GM18498 (cell line): ENCODE measurements at regions not wholly inside any gene's neighbourhood (a gene's known extent, or its start where the extent isn't known, plus 50 kb on each side); places are given as distances from the start of the nearest gene placed in this dataset.

Experiments used
- ATAC-seq: cut with Tn5 transposase; IDR thresholded peaks from one replicate; pipeline ENCODE4 v1.9.1; 2021; ENCODE audit warnings: mild to moderate bottlenecking, moderate library complexity; ENCODE audit not compliant: unreplicated experiment

GRCh38 chr1:13878021-13878420 lies 178.0 kb downstream of the PRDM2 start:
- ATAC-seq = no peak

- ATAC-seq = no peak
Measured at GRCh38 chr1:13878451-13878850, 178.5 kb downstream of the PRDM2 start.

DNA sequence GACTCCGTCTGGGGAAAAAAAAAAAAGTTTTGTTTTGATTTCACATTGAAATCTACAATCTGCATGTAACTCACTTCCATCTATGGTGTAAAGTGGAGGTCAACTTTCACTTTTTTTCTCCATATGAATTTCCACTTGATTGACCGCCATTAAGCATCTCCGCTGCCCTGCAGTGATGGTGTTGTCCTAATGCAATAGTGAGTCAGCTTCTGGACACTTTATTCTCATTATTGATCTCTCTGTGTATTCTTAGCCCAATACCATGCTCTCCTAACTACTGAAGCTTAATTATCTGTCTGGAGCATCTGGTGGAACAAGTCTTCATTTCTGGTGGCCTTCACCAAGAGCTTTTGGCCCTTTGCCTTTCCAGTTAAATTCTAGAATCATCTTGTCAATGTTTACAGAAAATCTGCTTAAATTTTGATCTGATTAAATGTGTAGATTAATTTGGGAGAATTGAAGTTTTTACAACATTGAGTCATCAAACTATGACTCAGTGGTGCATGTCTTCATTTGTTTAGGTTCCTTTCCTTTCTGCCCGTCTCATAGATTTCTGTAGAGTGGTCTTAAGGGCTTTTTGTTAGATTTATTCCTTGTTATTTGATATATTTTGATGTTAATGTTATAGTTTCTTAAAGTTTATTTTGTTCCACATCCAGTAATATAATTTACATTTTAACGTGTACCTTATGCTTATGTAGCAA lies 181.5 kb downstream of the PRDM2 start:
- ATAC-seq = no peak

DNA sequence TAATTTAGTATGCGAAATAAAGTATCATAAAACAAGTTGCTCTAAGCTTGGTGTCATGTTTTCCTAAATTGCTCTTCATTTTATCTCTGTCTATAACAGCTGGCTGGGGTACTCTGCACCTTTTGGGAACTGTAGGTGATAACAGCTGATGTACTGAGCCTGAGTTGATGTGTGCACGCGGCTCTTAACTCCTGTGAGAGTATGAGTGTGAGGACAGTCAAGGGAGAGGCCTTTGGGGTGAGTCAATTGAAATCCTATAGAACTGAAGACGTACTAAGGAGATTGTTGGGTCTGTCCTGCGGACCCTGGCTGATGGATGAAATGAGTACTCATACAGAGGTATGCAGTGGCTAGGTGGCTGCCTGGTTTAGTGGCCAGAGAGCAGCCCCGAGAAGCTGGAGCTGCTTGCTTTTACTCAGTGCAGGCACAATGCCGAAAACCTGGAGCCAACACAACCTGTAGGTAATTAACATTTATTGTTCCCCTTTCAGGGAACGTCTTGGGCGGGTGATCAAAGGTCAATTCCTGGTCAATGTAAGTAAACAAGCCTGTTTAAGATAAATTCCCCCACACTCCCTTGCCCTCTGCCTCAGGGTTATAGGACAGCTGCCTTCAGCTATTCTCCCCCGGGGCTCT lies 188.5 kb downstream of the PRDM2 start:
- ATAC-seq = no peak

DNA sequence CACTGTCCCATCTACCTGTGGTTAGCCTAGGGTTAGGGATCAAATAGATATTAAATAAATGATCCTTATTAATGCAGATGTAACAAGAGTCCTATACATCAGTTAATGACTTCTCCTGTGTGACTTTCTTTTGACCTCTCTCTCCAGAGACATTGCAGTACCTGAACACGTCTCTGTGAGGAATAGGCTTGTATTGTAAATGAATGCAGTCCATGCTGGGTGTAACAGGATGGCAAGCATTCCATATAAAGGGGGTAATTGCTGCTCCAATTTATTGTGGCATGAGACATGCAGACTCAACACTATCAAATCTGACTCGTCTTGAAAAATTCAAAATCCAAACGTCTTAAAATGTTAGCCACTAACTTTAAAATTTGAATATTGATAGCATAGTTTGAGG lies 189.5 kb downstream of the PRDM2 start:
- no peak for ATAC-seq

DNA sequence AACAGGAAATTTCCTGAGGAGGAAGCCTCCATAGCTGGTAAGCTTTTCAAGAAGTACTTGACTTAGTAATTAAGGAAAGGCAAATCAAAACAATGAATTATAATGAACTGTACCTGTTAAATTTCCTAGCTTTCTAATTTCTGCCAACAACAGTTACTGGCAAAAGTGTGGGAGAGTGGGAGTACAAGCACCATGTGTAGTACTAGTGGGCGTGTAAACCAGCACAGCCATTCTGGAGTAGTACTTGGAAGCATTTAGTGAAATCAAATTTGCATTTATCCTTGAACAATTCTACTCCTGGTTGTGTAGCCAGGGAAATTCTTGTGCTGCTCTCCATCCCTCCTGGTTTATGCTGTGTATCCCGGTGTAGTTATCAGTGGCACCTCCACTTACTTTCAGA lies 190.8 kb downstream of the PRDM2 start:
- ATAC-seq = no peak

GRCh38 chr1:13892198-13892597 lies 192.2 kb downstream of the PRDM2 start:
- ATAC-seq = no peak

DNA sequence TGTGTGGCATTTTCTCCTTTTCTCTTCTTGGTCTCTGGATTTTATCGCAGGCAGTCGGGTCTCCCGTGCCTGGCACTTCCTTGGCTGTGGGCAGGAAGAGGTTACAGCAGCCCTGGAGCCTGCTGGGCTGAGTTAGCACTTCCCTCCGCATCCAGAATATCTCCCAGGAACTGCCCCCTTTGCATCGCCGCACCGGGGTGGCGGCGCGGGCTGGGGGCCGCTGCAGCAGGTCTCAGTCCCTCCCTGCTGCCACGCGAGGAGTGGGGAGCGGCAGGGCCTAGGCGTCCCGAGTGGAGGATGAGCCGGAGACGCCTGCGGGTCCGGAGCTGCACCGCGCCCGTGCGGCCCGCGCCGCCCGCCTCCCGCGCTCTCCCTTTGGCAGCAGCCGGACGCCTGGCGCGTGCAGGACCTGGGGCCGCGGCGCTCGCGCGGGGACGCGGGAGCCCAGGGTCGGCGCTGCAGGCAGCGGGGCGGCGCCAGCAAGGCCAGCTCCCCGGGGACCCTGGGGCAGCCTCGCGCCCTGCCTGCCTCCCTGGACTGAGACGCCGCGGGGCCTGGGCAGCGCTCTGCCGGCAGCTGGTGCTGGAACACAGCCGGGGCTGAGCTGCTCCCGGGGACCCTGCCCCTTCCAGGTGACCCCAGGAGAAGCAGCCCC lies 192.8 kb downstream of the PRDM2 start:
- no peak for ATAC-seq

GRCh38 chr1:13893409-13893821 lies 193.4 kb downstream of the PRDM2 start:
- no peak for ATAC-seq

- no peak for ATAC-seq
Measured at GRCh38 chr1:13896932-13897331, 196.9 kb downstream of the PRDM2 start.

- no peak for ATAC-seq
Measured at GRCh38 chr1:13898406-13898805, 198.4 kb downstream of the PRDM2 start.

GRCh38 chr1:13899856-13900255 lies 199.9 kb downstream of the PRDM2 start:
- no peak for ATAC-seq

DNA sequence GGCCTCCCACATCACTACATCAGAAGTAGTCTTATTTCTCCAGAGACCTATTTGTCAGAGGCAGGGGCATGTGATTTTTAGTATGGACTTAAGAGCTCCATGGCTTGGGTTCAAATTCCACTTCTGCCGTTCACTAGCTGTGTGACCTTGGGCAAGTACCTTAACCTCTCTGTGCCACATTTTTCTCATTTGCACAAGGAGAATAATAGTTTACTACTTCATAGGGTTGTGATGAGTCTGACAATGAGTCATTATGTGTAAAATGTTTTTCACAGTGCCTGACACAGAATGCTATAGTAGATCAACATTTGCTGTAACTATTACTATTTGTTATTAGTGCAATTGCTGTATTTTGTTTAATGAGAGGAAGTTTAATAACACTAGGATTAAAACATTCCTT lies 200.6 kb downstream of the PRDM2 start:
- no peak for ATAC-seq

DNA sequence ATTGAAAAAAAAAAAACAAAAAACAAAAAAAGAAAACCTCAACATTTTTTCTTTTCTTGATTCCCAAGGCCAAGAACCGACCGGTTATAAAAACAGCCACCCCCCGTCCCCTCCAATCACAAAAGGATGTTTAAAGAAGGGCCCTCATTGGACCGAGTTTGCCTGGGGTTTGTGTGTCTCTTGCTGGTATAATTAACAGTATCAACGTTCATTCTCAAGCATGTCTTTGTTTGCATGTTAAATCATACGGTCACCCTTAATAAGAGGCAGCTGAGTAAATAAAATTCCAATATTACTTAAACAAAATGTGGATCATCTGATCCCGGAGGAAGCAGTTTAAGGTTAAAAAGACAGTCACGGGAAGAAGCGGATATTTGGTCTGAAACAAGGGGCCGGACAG lies 201.1 kb downstream of the PRDM2 start:
- no peak for ATAC-seq

- ATAC-seq = no peak
Measured at GRCh38 chr1:13901597-13901996, 201.6 kb downstream of the PRDM2 start.

DNA sequence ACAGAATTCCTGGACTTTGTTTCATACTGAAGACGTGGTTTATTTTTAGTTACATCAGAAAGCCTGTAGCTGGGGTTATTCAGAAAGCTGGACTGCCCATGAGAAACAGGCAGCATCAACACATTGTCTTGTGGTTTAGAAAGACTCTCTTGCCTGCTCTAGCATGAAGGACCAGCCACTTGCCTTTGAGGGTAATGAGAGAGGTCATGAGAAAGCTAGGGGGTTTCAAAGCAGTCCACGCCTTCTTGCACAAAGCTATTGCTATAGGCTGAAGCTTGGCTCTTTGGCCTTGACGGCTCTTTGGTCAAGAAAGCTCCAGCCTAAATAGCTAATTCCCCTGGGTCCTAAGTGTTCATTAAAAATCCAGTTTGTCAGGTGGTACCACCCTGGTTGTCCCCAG lies 208.1 kb downstream of the PRDM2 start:
- no peak for ATAC-seq

DNA sequence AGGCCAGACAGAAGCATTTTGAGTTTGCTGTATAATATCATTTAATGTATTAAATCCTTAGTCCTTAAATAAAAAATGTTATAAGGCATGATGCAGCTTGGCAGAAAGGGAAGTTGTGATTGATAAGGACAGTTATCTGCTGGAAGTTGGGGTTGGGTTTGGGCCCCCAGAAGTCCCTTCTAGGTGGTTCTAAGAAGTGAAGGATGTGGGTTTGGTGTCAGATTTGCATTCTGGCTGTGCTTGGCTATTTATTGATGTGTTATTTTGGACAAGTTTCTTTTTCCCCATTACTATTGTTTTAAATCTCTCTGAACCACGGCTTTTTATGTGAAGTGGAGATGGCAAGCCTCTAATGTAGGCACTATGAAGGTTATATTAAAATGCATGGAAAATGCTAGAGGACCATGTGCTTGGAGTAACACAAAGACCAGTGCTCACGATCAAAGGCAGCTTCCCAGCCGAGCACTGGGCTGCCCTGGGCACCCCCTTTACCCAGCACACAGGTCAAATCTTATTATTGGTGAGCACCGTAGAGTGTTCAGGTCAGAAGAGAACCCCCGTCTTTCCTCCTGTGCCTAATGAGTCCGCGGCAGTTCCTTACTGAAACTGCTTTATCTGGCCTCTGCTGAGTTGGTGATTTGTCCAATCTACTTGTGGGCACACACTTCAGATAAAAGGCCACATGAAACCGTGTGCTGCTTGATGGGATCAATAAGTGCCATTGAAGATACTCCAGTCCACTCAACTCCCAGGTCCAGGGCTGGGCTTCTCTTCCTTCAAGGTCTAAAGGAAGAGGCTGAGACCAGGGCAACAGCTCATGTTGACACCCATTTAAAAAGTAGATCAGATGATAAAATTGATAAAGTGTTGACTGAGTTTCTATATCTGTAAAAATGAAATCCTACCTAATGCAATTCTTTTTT lies 212.0 kb downstream of the PRDM2 start:
- ATAC-seq = no peak

DNA sequence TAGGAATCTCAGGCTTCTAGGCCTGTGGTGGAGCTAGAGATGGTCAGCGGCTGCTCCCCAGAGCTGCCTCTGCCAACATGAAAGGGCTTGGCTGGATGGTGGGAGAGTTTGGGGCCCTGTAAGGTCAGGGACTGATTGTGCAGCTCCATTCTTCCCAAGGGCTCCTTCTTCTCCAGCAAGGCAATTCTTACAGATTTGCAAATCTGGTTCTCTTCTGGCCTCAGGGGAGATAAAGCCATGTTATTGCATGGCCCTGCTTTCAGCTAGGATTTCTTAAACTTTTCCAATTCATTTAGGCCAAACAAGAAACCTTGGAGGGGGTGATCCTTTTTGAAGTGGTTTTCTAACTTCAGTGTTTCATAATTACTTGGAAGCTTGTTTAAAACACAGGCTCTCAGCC lies 213.4 kb downstream of the PRDM2 start:
- ATAC-seq = no peak

GRCh38 chr1:13916530-13916929 lies 216.5 kb downstream of the PRDM2 start:
- ATAC-seq = no peak

DNA sequence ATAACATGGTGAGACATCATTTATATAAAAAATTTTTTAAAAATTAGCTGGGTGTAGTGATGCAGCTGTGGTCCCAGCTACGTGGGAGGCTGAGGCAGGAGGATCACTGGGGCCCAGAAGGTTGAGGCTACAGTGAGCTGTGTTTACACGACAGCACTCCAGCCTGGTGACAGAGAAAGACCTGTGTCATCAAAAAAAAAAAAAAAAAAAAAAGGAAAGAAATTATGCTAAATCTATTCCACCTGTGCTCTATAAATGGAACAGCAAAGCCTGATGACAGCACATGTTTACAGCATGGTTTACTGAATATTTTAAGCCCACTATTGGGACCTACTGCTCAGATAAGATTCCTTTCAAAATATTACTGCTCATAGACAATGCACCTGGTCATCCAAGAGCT lies 217.6 kb downstream of the PRDM2 start:
- no peak for ATAC-seq

GRCh38 chr1:13918862-13919261 lies 218.9 kb downstream of the PRDM2 start:
- no peak for ATAC-seq
